ENCODE measurements at regions not wholly inside any gene's neighbourhood (a gene's known extent, or its start where the extent isn't known, plus 50 kb on each side); places are given as distances from the start of the nearest gene placed in this dataset.

DNA sequence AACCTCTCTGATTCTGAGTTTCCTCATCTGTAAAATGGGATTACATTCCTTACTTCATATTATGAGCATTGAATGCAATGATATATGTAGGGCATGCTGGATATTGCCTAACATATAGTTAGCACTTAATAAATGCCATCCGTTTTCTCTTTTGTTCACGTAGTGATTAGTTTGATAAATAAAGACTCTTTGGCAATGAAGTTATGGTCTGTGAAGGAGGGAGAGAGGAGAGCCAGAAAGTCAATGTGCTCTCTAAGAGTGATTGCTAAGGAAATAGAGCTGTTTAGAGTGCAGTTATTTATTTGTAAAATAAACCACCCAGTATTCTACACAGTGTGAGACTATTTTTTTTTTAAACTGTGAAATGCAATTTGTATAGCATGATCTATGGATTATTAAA lies 207.9 kb upstream of the E2F8 start:
- no peak for TF ChIP-seq CTCF (IDR thresholded peaks at IDR 0.05; ENCODE audit: extremely low read depth in 1 of 2, insufficient read depth in 1 of 2, low read depth in 1 of 2, low read length in 2 of 2)
- no peak for TF ChIP-seq POLR2AphosphoS5 (IDR thresholded peaks at IDR 0.05; ENCODE audit: insufficient read depth, low read depth, low read length)
- no peak for TF ChIP-seq EZH2 (IDR thresholded peaks at IDR 0.05; ENCODE audit: borderline replicate concordance, low read depth, low read length, severe bottlenecking)
- no peak for TF ChIP-seq POLR2A (IDR thresholded peaks at IDR 0.05; ENCODE audit: low read depth, low read length)

Data from endothelial cell of umbilical vein (primary cell).